ENCODE measurements at regions not wholly inside any gene's neighbourhood (a gene's known extent, or its start where the extent isn't known, plus 50 kb on each side); places are given as distances from the start of the nearest gene placed in this dataset.

DNA sequence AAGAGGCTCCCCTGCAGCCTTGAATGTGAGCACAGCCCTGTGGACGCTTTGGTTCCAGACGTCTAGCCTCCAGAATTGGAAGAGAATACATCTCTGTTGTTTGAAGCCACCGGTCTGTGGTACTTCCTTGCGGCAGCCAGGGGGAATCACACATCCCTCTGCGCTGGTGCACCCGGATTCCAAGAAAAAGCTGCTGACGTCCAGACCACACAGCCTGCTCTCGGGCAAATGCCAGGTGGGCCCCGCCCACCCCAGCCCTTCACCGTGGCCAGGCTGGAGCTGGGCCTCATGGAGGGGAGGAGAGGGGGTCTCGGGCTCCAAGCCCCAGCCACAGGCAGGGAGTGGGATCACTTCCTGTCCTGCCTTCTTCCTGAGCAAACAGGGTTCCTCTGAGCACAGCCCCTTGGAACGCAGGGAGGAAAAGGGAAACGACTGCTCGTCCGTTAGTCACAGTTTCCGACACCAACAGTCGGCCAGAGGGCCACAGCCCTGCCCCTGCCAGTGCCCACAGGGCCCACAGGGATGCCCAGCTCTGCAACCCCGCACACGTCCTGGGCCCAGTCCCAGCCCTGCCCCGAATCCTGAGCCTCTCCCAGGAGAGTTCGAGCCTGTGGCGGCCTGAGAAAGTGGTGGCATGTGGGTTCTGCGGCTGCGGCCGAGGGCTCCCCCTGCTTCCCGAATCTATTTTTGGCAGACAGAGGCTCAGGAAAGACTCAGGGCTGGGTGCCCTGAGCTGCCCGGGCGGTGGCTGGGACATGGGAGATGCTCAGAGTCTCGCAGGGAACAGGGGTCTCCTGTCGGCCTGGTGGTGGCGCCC lies 85.3 kb downstream of the RFLNA start:
- DNase-seq (ENCODE audit: low spot score) = no peak
- no peaks in the 10 kb centered on the region for H4K20me1 ChIP-seq (ENCODE audit: insufficient read depth, low read length)
- H3K79me2 ChIP-seq (ENCODE audit: insufficient read depth, low read depth, low read length) = no peaks in the 10 kb centered on the region
- BruUV-seq (replicated peaks) = no TSS peak
- no peak overlapping the region for H3K4me3 ChIP-seq (ENCODE audit: low read depth, low read length, poor library complexity, severe bottlenecking)
- ChIA-PET POLR2A (interaction anchor here (0.6 to 1.6 kb wide), 2 partner anchors 10 to 98 kb away, joined by 3 to 4 read pairs; no protein-coding TSS in a partner anchor), CTCF (ENCODE audit: unreplicated experiment) (no interaction called here)
- no peak overlapping the region for H3K4me2 ChIP-seq (ENCODE audit: low read length)
- no peaks in the 10 kb centered on the region for H3K4me1 ChIP-seq (ENCODE audit: insufficient read depth, low read length, poor library complexity, severe bottlenecking)
- TF ChIP-seq EZH2phosphoT487 (IDR thresholded peaks at IDR 0.05; ENCODE audit: borderline replicate concordance, low read depth, low read length) = no peak
- peaks cover 3% of the 10 kb centered on the region; the same call in 1 of the 2 replicates for H3K36me3 ChIP-seq (ENCODE audit: insufficient read depth, low read length)
- intact Hi-C loops (cut with micrococcal nuclease; ENCODE audit: unreplicated experiment) = no loop called here
- no peaks in the 10 kb centered on the region for H3K9me3 ChIP-seq (ENCODE audit: low read length)
- no peak overlapping the region for H2AFZ ChIP-seq (ENCODE audit: low read length)
- no peak overlapping the region for H3K27ac ChIP-seq (ENCODE audit: low read depth, low read length, poor library complexity, severe bottlenecking)
- no peaks in the 10 kb centered on the region for H3K9me2 ChIP-seq (ENCODE audit: insufficient read depth, low read length)

DNA sequence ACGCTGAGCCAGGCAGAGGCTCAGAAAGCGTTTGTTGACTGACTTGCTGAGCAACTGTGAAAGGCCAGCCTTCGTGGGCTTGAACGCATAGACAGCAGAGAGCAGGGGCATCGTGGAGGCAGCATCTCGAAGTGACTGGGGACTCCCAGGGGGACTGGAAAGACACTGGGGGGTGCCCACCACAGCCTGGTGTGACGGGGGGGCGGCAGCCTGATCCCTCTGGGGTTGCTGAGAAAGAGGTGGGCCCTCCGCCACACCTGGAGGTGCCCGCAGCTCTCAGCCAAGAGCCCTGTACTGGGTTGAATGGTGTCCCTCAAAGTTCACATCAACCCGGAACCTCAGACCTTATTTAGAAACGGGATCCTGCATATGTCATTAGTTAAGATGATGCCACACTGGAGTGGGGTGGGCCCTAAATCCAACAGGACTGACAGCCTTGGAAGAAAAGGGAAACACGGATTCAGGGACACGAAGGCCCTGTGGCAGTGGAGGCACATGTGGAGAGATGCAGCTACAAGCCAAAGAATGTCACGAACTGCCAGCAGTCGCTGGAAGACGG lies 84.6 kb downstream of the RFLNA start:
- no peak for DNase-seq (ENCODE audit: low spot score)
- H2AFZ ChIP-seq (ENCODE audit: low read length) = no peak overlapping the region
- no peaks in the 10 kb centered on the region for H3K4me1 ChIP-seq (ENCODE audit: insufficient read depth, low read length, poor library complexity, severe bottlenecking)
- no peaks in the 10 kb centered on the region for H3K9me2 ChIP-seq (ENCODE audit: insufficient read depth, low read length)
- H3K27ac ChIP-seq (ENCODE audit: low read depth, low read length, poor library complexity, severe bottlenecking) = no peak overlapping the region
- CTCF ChIA-PET (ENCODE audit: unreplicated experiment) = no interaction called here
- no peak for TF ChIP-seq EZH2phosphoT487 (IDR thresholded peaks at IDR 0.05; ENCODE audit: borderline replicate concordance, low read depth, low read length)
- TF ChIP-seq, protein P1, sequence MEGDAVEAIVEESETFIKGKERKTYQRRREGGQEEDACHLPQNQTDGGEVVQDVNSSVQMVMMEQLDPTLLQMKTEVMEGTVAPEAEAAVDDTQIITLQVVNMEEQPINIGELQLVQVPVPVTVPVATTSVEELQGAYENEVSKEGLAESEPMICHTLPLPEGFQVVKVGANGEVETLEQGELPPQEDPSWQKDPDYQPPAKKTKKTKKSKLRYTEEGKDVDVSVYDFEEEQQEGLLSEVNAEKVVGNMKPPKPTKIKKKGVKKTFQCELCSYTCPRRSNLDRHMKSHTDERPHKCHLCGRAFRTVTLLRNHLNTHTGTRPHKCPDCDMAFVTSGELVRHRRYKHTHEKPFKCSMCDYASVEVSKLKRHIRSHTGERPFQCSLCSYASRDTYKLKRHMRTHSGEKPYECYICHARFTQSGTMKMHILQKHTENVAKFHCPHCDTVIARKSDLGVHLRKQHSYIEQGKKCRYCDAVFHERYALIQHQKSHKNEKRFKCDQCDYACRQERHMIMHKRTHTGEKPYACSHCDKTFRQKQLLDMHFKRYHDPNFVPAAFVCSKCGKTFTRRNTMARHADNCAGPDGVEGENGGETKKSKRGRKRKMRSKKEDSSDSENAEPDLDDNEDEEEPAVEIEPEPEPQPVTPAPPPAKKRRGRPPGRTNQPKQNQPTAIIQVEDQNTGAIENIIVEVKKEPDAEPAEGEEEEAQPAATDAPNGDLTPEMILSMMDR (conservative IDR thresholded peaks at IDR 0.05; ENCODE audit: low read length) = no peak
- H3K79me2 ChIP-seq (ENCODE audit: insufficient read depth, low read depth, low read length) = no peaks in the 10 kb centered on the region
- POLR2A ChIA-PET = no interaction called here
- no peak overlapping the region for H3K4me2 ChIP-seq (ENCODE audit: low read length)
- no peak overlapping the region for H3K4me3 ChIP-seq (ENCODE audit: low read depth, low read length, poor library complexity, severe bottlenecking)
- H4K20me1 ChIP-seq (ENCODE audit: insufficient read depth, low read length) = no peaks in the 10 kb centered on the region
- no TSS peak for BruUV-seq (replicated peaks)
- peaks cover 3% of the 10 kb centered on the region; the same call in 1 of the 2 replicates for H3K36me3 ChIP-seq (ENCODE audit: insufficient read depth, low read length)
- no peaks in the 10 kb centered on the region for H3K9me3 ChIP-seq (ENCODE audit: low read length)
- intact Hi-C loops (cut with micrococcal nuclease; ENCODE audit: unreplicated experiment) = no loop called here

DNA sequence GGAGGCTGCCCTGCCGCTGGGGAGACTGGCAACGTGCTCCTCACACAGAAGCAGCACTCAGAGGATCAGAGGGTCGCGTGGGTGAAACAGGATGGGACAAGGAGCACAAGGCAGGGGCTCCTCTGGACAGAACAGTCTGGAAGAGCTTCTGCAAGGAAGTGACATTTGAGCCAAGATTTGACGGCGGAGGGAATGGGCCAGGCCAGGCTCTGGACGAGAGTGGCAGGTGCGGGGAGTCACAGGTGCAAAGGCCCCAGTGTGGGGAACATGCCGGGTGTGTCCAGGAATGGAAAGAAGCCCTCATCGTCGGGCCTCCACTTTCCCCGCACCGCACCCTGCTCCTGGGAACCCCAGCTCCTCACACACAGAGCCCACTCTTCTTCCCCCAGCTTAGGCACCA lies 84.0 kb downstream of the RFLNA start:
- TF ChIP-seq, protein P1 (conservative IDR thresholded peaks at IDR 0.05; ENCODE audit: low read length) = no peak
- TF ChIP-seq EZH2phosphoT487 (IDR thresholded peaks at IDR 0.05; ENCODE audit: borderline replicate concordance, low read depth, low read length) = no peak
- CTCF ChIA-PET (ENCODE audit: unreplicated experiment) = no interaction called here
- POLR2A ChIA-PET = no interaction called here

More for the DNA sequence above, 84.0 kb downstream of the RFLNA start:
- no peak overlapping the region for H3K4me3 ChIP-seq (ENCODE audit: low read depth, low read length, poor library complexity, severe bottlenecking)
- H3K4me1 ChIP-seq (ENCODE audit: insufficient read depth, low read length, poor library complexity, severe bottlenecking) = no peaks in the 10 kb centered on the region
- H4K20me1 ChIP-seq (ENCODE audit: insufficient read depth, low read length) = no peaks in the 10 kb centered on the region
- no peaks in the 10 kb centered on the region for H3K9me3 ChIP-seq (ENCODE audit: low read length)
- no peak overlapping the region for H3K27ac ChIP-seq (ENCODE audit: low read depth, low read length, poor library complexity, severe bottlenecking)
- H2AFZ ChIP-seq (ENCODE audit: low read length) = no peak overlapping the region
- no TSS peak for BruUV-seq (replicated peaks)
- no peak for DNase-seq (ENCODE audit: low spot score)
- intact Hi-C loops (cut with micrococcal nuclease; ENCODE audit: unreplicated experiment) = no loop called here
- H3K9me2 ChIP-seq (ENCODE audit: insufficient read depth, low read length) = no peaks in the 10 kb centered on the region
- H3K36me3 ChIP-seq (ENCODE audit: insufficient read depth, low read length) = peaks cover 3% of the 10 kb centered on the region; the same call in 1 of the 2 replicates
- H3K4me2 ChIP-seq (ENCODE audit: low read length) = no peak overlapping the region
- H3K79me2 ChIP-seq (ENCODE audit: insufficient read depth, low read depth, low read length) = no peaks in the 10 kb centered on the region

All from OCI-LY7 (cell line).